Left hindlimb (tissue), 1 donor: ENCODE measurements at regions not wholly inside any gene's neighbourhood (a gene's known extent, or its start where the extent isn't known, plus 50 kb on each side); places are given as distances from the start of the nearest gene placed in this dataset.

Experiments
- DNase-seq: peaks from one replicate; pipeline ENCODE4 v3.0.0-alpha.2; 2018

- no peak for DNase-seq
These were observed 73.9 kb upstream of the C16orf82 start for GRCh38 chr16:26992666-26993349.

- DNase-seq = no peak
These were observed 73.2 kb upstream of the C16orf82 start for GRCh38 chr16:26993511-26993910.

DNA sequence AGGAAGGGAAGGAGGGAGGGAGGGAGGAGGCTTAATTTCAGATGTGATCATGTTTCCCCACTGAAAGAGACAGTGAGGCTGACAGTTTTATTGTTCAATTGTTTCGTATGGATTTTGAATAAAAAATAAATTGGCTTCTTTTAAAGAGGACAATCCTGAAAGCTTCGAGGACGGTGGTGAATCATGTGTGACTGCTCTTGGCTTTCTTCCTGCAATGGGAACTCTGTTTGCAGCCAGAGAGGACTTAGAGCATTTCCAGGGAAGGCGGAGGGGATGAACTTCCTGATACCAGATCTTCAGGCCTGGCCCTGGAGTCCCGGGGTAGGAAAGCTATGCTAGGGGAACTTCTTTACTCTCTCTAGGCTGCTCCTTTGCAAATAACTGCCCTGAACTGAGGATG lies 72.8 kb upstream of the C16orf82 start:
- DNase-seq = no peak

- DNase-seq = no peak
These were observed 71.2 kb upstream of the C16orf82 start for GRCh38 chr16:26995522-26995921.

DNA sequence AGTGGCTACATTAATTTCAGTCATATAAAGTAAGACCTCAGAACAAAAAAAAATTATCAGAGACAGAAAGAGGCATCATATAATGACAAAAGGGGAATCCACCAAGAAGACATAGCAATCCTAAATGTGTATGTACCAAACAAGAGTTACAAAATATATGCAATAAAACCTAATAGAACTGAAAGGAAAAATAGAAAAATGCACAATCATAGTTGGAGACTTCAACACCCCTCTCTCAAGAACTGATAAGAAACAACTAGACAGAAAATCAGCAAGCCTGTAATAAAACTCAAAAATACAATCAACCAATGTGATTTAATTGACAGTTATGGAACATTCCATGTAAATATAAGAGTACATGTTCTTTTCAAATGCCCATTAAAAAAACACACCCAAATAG lies 61.3 kb upstream of the C16orf82 start:
- no peak for DNase-seq
